ENCODE measurements at regions not wholly inside any gene's neighbourhood (a gene's known extent, or its start where the extent isn't known, plus 50 kb on each side); places are given as distances from the start of the nearest gene placed in this dataset.

DNA sequence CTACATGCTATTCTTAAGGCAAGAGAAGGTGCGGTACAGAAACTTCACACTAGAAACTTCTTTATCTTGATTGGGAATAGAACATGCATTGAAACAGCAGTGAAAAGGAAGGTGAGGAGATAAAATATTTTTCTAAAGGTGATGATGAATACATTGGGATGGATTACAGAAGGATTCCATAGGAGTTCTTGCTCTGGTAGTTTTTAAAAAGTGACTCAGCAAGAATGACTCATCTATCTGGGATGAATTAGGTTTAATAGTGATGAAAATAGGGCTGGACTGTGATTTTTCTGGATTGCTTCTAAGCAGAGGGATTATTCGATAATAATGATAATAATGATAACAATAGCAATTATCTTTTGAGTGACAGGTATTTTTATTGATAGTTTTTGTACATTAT, 65.6 kb upstream of the HS3ST4 start:
- Histone ChIP-seq H3K9me3 (ENCODE audit: control insufficient read depth, low read depth, low read length) (peaks cover 2% of the 10 kb centered on the region), H3K27me3 (ENCODE audit: control insufficient read depth, extremely low read depth, insufficient read depth, low read length) (no peaks in the 10 kb centered on the region), H3K27ac (ENCODE audit: control insufficient read depth, insufficient read depth, low read length) (no peak overlapping the region), H3K9me1 (ENCODE audit: control insufficient read depth, extremely low read depth, insufficient read depth, low read length) (no peaks in the 10 kb centered on the region), H3K9ac (ENCODE audit: control insufficient read depth, extremely low read depth, insufficient read depth, low read length) (no peak overlapping the region), H4K20me1 (ENCODE audit: control insufficient read depth, extremely low read depth, insufficient read depth, low read length) (no peaks in the 10 kb centered on the region), H3K4me2 (ENCODE audit: control insufficient read depth, extremely low read depth, insufficient read depth, low read depth, low read length) (no peak overlapping the region), H3K4me1 (ENCODE audit: control insufficient read depth, extremely low read depth, insufficient read depth, low read length) (no peaks in the 10 kb centered on the region), H3K36me3 (ENCODE audit: control insufficient read depth in 2 of 2, extremely low read depth in 1 of 2, insufficient read depth in 2 of 2, low read length in 2 of 2) (no peaks in the 10 kb centered on the region), H3K79me2 (ENCODE audit: control insufficient read depth, insufficient read depth, low read length) (no peaks in the 10 kb centered on the region), H2AFZ (ENCODE audit: control insufficient read depth, low read length) (no peak overlapping the region), H3K4me3 (ENCODE audit: control insufficient read depth in 2 of 3, extremely low read depth in 1 of 3, insufficient read depth in 2 of 3, low read depth in 1 of 3, low read length in 3 of 3) (no peak overlapping the region)
- TF ChIP-seq, protein P1, sequence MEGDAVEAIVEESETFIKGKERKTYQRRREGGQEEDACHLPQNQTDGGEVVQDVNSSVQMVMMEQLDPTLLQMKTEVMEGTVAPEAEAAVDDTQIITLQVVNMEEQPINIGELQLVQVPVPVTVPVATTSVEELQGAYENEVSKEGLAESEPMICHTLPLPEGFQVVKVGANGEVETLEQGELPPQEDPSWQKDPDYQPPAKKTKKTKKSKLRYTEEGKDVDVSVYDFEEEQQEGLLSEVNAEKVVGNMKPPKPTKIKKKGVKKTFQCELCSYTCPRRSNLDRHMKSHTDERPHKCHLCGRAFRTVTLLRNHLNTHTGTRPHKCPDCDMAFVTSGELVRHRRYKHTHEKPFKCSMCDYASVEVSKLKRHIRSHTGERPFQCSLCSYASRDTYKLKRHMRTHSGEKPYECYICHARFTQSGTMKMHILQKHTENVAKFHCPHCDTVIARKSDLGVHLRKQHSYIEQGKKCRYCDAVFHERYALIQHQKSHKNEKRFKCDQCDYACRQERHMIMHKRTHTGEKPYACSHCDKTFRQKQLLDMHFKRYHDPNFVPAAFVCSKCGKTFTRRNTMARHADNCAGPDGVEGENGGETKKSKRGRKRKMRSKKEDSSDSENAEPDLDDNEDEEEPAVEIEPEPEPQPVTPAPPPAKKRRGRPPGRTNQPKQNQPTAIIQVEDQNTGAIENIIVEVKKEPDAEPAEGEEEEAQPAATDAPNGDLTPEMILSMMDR (optimal IDR thresholded peaks at IDR 0.05 in 1 of 3, IDR thresholded peaks at IDR 0.05 in 1 of 3, conservative IDR thresholded peaks at IDR 0.05 in 1 of 3; ENCODE audit: extremely low read depth in 1 of 3, insufficient read depth in 2 of 3, low read length in 3 of 3) = no peak
- TF ChIP-seq EZH2 (IDR thresholded peaks at IDR 0.05; ENCODE audit: low read length) = no peak
- DNase-seq (ENCODE audit: low read depth, low spot score) (no peak), FAIRE-seq (no peak)
- dilution Hi-C loops (cut with MboI; ENCODE audit: extremely low pct_ligation_motif_present, low sequenced_read_pairs) = no loop called here

DNA sequence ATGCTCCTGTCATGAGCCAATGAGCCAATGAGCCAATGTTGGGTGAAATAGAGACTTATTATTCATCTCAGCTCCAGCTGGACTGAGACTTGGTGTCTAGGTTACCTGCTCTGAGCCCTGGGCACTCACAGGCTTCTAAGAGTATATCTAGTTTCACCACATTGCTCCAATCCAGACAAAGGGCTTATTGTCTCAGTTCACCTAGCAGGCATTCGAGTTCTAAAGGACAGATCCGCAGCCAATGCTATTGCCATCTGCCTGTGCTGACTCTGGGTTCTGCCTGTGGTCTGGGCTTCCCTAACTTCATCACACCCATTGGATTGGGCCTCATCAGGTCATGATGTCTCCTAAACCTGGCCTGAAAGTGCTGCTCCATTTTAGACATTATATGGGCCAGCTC, 66.1 kb upstream of the HS3ST4 start:
- peaks cover 2% of the 10 kb centered on the region for H3K9me3 ChIP-seq (ENCODE audit: control insufficient read depth, low read depth, low read length)
- no peak overlapping the region for H3K4me2 ChIP-seq (ENCODE audit: control insufficient read depth, extremely low read depth, insufficient read depth, low read depth, low read length)
- DNase-seq (ENCODE audit: low read depth, low spot score) (no peak), FAIRE-seq (no peak)
- H3K79me2 ChIP-seq (ENCODE audit: control insufficient read depth, insufficient read depth, low read length) = no peaks in the 10 kb centered on the region
- no peak overlapping the region for H3K27ac ChIP-seq (ENCODE audit: control insufficient read depth, insufficient read depth, low read length)
- no peak overlapping the region for H3K9ac ChIP-seq (ENCODE audit: control insufficient read depth, extremely low read depth, insufficient read depth, low read length)
- TF ChIP-seq, protein P1 (optimal IDR thresholded peaks at IDR 0.05 in 1 of 3, IDR thresholded peaks at IDR 0.05 in 1 of 3, conservative IDR thresholded peaks at IDR 0.05 in 1 of 3; ENCODE audit: extremely low read depth in 1 of 3, insufficient read depth in 2 of 3, low read length in 3 of 3) = no peak
- no peak for TF ChIP-seq EZH2 (IDR thresholded peaks at IDR 0.05; ENCODE audit: low read length)
- no peaks in the 10 kb centered on the region for H3K27me3 ChIP-seq (ENCODE audit: control insufficient read depth, extremely low read depth, insufficient read depth, low read length)
- no peaks in the 10 kb centered on the region for H4K20me1 ChIP-seq (ENCODE audit: control insufficient read depth, extremely low read depth, insufficient read depth, low read length)
- H2AFZ ChIP-seq (ENCODE audit: control insufficient read depth, low read length) = no peak overlapping the region
- no peaks in the 10 kb centered on the region for H3K4me1 ChIP-seq (ENCODE audit: control insufficient read depth, extremely low read depth, insufficient read depth, low read length)
- no peaks in the 10 kb centered on the region for H3K36me3 ChIP-seq (ENCODE audit: control insufficient read depth in 2 of 2, extremely low read depth in 1 of 2, insufficient read depth in 2 of 2, low read length in 2 of 2)
- no peaks in the 10 kb centered on the region for H3K9me1 ChIP-seq (ENCODE audit: control insufficient read depth, extremely low read depth, insufficient read depth, low read length)
- no peak overlapping the region for H3K4me3 ChIP-seq (ENCODE audit: control insufficient read depth in 2 of 3, extremely low read depth in 1 of 3, insufficient read depth in 2 of 3, low read depth in 1 of 3, low read length in 3 of 3)
- dilution Hi-C loops (cut with MboI; ENCODE audit: extremely low pct_ligation_motif_present, low sequenced_read_pairs) = no loop called here

Measured in keratinocyte (primary cell).